HG02970 (cell line): ENCODE measurements at regions not wholly inside any gene's neighbourhood (a gene's known extent, or its start where the extent isn't known, plus 50 kb on each side); places are given as distances from the start of the nearest gene placed in this dataset.

Experiments
- ATAC-seq: cut with Tn5 transposase; IDR thresholded peaks from one replicate; pipeline ENCODE4 v1.9.1; 2021; ENCODE audit warnings: mild to moderate bottlenecking, moderate library complexity, moderate number of reproducible peaks; ENCODE audit not compliant: unreplicated experiment, low FRiP score

DNA sequence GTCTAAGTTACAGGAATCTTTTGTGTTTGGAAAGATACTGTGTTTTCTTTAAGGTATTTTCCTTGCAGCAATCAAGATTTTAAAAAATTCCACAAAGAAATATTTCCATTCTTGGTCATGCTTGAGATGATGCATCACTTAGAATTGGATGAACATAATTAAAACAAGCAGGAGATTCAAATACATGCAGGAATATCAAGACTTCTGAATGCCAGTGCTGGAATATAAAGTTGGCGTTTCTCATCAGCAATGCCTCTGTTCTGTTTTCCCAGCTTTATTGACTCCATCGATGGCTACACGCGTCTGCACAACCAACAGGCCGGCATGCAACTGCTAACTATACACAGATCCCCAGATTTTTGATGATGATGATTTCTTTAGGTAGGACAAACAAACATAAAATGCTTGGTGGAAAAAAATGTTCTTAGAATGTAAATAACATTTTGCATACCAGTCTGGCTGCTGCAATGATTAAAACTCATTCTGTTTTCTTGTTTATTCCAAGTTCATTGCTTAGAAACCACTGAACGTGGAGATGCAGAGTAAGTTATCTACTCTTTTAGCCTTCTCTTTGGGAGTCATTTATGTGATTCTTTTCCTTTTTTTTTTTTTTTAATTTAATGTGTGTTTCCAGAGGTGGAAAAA is 91.3 kb upstream of the FAM171A1 start:
- no peak for ATAC-seq

DNA sequence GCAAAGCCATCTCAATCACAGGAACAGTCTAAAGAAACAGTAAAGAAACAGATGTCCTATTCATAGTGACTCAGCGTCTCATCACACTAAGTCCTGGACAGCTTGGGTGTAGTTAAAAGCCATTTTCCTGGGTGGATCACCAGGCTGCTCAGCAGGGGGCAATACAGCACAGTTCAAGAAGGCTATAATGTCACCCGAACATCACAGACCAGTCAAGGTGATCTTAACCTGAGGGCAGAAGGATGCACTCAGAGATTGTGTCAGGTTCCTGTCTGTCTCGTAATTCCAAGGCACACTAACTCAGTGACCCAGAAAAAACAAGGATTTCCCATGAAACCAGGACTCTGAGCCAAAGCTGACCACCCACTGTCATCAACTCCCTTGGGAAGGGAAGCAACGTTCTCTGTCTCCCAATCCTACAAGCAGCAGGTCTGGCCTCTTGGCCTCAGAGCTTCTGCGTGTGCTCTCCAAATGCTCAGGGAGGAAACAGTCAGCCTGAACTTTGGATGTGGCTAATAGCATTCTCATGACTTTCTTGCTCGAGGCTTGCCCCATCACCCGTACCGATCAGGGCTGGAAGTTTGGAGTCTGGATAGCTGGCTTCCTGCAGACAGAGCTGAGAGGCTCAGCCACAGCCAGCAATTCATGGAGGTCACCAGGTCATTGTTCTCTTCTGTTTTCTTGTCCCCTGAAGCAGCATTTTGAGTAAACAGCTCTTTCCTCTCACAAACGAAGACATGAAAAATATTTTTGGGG is 90.4 kb upstream of the FAM171A1 start:
- no peak for ATAC-seq

DNA sequence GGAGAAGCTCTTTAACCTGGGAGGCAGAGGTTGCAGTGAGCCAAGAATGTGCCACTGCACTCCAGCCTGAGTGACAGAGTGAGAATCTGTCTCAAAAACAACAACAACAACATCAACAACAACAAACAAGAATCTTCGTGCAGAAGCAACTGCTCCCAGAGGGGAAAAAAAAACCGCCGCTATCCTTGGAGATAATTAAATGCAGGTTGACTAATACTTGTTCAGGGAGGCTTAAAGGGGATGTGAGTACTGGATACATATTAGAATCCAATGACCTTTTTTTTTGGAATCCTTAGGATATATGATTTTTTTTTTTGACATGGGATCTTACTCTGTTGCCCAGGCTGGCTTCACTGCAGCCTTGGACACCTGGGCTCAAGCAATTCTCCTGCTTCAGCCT is 89.6 kb upstream of the FAM171A1 start:
- no peak for ATAC-seq

GRCh38 chr10:15459218-15459617 is 88.1 kb upstream of the FAM171A1 start:
- ATAC-seq = no peak

GRCh38 chr10:15457382-15457781 is 86.3 kb upstream of the FAM171A1 start:
- ATAC-seq = no peak

GRCh38 chr10:15455456-15455855 is 84.4 kb upstream of the FAM171A1 start:
- ATAC-seq = no peak

DNA sequence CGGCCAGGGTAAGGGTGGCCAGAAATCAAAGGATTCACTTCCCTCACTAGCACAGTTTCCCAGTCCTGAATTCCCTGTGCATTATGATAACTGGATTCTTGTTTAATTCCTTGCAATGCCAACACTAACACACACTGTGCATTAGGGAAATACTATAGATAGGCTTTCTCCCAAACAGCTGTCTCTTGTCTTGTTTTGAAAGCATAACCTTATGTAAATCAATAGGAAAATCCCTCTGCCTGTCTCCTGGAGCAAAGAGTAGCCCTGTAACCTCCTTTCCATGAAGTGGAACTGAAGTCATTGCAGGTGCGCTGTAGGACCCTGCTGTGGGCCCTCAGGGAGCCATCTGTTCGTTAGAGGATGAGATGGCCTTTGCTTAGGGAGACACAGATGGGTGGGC is 82.8 kb upstream of the FAM171A1 start:
- ATAC-seq = no peak

GRCh38 chr10:15453457-15453856 is 82.4 kb upstream of the FAM171A1 start:
- no peak for ATAC-seq

DNA sequence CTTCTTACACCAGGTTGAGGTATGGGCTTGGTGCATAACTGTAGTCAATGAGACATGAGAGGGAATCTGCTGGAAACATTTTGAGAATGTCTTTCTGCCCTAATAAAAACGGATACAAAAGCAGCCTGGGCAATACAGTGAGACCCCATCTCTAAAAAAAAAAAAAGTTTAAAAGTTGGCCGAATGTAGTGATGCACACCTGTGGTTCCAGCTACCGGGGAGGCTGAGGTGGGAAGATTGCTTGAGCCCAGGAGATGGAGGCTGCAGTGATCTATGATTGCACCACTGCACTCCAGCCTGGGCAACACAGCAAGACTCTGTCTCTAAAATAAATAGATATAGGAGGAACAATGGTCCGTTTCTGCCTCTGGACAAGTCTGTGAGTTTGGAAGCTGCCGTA is 81.5 kb upstream of the FAM171A1 start:
- no peak for ATAC-seq

GRCh38 chr10:15451137-15452094 is 80.3 kb upstream of the FAM171A1 start:
- ATAC-seq = no peak

DNA sequence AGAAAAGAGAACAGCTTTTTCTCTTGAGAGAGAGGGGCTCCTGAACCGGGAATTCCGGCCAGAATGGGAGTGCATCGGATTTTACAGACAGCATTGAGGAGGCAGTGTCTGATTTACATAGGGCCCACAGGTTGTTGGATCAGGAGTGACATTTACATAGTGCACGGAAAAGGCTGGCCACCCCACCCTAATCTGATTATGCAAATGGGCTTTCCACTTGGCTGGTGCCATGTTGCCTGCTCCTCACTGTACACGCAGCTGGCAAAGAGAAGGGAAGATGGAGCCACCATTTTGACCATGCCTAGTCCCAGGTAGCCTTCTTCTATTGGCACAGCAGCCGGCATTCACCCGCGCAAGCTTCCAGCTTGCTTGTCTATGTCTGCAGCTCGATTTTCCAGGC is 77.5 kb upstream of the FAM171A1 start:
- no peak for ATAC-seq

DNA sequence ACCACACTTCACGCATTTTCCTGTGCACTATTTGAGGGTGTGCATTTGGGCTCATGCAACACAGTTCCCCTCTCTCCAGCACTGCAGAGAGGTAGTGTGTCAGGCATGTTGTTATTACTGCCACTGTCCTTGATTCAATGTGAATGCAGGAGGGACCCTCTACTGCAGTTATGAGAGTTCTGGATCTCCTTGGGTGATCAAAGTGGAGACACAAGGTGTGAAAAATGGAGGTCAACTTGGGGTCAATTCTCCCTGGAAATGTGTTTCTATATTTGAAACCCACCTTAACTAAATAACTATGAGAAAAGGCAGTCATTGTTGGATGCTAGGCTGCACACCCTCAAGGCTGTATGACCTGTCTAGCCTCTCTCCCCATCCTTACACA is 73.9 kb upstream of the FAM171A1 start:
- ATAC-seq = no peak

DNA sequence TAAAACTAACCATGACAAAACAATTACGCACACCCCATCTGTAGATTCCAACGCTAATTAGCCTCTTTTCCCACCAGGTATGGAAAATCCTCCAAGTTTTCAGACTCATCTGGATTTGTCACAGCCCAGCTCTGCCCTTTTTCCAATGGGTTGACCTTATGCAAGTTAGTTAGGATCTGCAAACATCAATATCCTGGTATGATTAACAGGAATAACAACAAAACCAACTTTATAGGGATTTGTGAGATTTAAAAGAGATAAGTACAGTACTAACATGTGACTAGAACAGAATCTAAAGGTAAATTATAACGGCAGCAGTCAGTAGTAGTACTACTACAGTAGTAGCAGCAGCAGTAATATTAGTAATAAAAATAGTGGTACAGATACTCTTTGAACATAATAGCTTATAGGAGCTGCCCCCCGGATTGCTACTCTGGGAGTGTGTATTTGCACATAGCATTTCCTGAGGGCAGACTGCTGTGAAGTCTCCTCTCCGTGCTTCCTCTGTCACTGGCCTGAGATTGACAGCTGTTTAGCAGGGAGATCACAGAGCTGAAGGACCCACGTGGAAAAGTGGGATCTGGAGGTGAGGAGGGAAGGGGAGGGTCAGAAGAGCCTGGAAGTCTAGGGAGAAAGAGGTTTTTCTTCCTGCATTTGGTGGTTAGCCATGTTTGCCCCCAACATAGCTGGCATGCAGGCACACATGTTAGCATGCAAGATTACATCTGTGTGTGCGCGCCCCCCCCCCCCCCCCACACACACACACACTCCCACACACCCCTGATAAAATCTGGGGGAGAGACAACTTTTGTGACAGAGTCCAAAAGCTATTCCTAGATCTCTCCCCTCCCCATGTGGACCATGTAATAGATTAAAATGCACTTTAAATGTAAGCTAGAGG is 73.3 kb upstream of the FAM171A1 start:
- no peak for ATAC-seq

- no peak for ATAC-seq
Observed at GRCh38 chr10:15442056-15442455, 71.0 kb upstream of the FAM171A1 start.

DNA sequence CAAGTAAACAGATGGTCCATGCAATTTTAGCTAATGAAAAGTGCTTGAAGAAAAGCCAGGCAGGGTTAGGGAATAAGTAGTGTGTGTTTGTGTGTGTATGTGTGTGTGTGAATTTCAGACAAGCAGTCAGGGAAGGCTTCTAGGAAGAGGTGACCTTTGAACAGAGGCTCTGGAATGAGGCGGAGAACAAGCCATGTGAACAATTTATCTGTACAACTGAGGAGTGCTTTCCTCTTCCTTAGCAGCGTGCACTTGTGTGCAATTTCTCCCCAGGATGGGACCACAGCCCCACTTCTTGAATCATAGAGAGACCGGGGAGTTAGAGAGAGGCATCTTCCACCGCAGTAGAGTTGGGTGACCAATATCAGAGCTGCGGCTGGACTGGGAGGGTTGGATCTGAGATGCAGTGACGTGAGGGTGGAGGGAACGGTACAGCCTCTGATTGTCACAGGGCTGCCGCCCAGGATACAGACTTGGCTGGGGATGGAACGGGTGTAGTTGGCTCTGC is 69.2 kb upstream of the FAM171A1 start:
- ATAC-seq = no peak

DNA sequence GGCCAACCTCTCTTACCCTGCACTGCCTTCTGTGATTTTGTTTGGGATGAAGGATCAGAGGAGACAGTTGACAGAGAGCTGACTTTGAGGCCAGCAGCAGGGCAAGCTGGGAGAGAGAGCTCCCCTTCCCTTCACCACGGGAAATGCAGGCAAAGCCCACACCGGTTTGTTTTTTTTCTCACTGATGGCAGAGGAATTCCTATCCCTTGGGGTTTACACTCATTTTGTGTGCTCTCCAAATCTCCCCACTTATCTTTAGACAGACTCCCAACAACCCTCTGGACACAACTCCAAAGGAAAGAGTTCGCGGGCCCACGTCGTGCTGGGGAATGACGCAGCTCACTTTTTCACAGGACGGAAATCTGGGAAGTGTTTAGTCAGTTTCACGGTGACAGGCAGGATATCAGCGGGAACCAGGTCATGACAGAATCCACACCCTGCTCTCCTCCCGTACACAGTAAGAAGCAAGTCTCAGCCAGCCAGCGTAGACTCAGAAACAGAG is 68.3 kb upstream of the FAM171A1 start:
- ATAC-seq = no peak

DNA sequence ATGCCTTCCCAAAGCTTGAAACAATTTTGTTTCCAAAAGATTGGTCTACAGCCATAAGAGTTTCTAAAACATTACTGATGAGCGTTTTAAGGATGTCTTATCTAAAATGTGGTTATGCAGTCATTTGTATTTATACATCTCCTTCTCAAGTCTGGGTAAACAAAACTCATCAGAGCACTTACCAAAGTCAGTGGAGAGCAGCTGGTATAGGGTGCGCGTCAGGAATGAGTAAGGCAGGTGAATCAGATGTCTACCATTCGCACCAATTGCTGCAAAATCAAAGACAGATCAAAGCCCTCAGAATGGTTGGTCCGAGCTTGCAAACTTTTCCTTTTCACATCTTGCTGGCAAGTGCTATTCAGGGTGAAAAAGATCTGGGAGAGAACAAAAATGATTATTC is 65.6 kb upstream of the FAM171A1 start:
- no peak for ATAC-seq

- ATAC-seq = peak; percentile 69
Observed at GRCh38 chr10:15433850-15434537, 62.9 kb upstream of the FAM171A1 start.

- ATAC-seq = no peak
Observed at GRCh38 chr10:15432266-15432665, 61.2 kb upstream of the FAM171A1 start.
